ENCODE measurements at regions not wholly inside any gene's neighbourhood (a gene's known extent, or its start where the extent isn't known, plus 50 kb on each side); places are given as distances from the start of the nearest gene placed in this dataset.

DNA sequence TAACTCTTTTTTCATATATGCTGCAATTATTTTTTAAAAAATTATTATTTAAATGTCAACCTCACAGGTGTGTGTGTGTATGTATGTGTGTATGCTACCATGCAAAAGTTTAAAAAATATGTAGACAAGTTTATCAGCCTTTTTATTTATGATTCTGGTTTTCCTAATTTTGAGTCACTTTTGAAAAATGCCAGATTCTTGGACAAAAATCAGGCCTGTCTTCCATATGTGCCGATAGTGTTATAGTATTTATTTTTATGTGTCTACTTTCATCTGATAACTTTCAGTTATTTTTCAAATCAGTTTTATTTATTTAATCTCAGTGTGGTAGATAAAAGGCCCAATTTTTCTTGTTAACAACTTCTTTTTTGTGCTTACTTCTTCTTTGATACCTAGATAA is 176.2 kb downstream of the RDH14 start:
- no CpG with 5 or more reads among the region's 1 CpG for WGBS (ENCODE audit: insufficient coverage, low lambda C conversion rate)
- Histone ChIP-seq H3K27ac (ENCODE audit: low read length) (no peak overlapping the region), H3K36me3 (ENCODE audit: control insufficient read depth, insufficient read depth, low read length) (no peaks in the 10 kb centered on the region), H3K9me3 (ENCODE audit: control insufficient read depth, low read depth, low read length) (no peaks in the 10 kb centered on the region), H3K4me1 (ENCODE audit: control insufficient read depth, insufficient read depth, low read length) (peaks cover 3% of the 10 kb centered on the region), H3K27me3 (ENCODE audit: control insufficient read depth, insufficient read depth, low read length) (peaks cover 3% of the 10 kb centered on the region), H3K4me3 (ENCODE audit: low read length) (no peak overlapping the region)
- no peak for DNase-seq

DNA sequence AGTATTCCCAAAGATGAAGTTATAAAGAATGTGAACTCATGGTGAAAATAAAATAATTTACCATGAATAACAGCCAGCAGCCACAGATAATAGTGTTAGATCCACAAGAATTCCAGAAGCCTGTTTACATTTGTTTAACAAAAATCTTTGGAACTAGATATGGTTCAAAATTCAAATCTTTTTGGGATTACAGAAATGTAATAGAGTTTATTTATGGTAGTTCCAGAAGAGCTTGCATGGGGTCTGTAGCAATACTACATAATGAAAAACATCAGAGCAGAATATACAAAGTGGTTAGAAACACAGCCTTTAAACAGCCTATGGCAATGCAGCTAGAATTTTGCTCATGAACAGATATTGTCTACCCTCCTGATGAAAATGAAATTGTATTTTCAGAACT is 179.1 kb downstream of the RDH14 start:
- Histone ChIP-seq H3K4me1 (ENCODE audit: control insufficient read depth, insufficient read depth, low read length) (no peaks in the 10 kb centered on the region), H3K27me3 (ENCODE audit: control insufficient read depth, insufficient read depth, low read length) (peaks cover 3% of the 10 kb centered on the region), H3K36me3 (ENCODE audit: control insufficient read depth, insufficient read depth, low read length) (no peaks in the 10 kb centered on the region), H3K4me3 (ENCODE audit: low read length) (no peak overlapping the region), H3K27ac (ENCODE audit: low read length) (no peak overlapping the region), H3K9me3 (ENCODE audit: control insufficient read depth, low read depth, low read length) (no peaks in the 10 kb centered on the region)
- no peak for DNase-seq

DNA sequence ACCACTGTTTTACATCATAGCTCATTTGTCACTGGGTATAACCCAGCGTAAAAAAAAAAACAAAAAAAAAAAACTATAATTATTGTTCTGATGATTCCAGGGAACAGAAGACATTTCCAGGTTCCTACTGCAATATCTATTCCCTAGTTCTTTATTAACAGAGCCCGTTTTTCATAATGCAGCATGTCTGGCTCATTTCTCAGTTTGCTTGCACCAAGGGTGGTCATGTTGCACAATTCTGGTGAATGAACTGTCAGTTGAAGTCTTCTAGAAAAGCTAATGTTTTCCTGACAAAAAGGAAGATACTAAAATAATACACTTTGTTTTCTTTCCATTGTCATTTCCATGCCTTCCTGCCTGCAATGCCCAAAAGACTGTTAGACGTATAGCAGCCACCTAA is 180.1 kb downstream of the RDH14 start:
- no peaks in the 10 kb centered on the region for H3K36me3 ChIP-seq (ENCODE audit: control insufficient read depth, insufficient read depth, low read length)
- no peak overlapping the region for H3K4me3 ChIP-seq (ENCODE audit: low read length)
- no peak for DNase-seq
- H3K9me3 ChIP-seq (ENCODE audit: control insufficient read depth, low read depth, low read length) = no peaks in the 10 kb centered on the region
- H3K27me3 ChIP-seq (ENCODE audit: control insufficient read depth, insufficient read depth, low read length) = peaks cover 3% of the 10 kb centered on the region
- WGBS (ENCODE audit: insufficient coverage, low lambda C conversion rate) = 71% methylated on average over 2 of the region's 3 CpGs
- H3K27ac ChIP-seq (ENCODE audit: low read length) = no peak overlapping the region
- no peaks in the 10 kb centered on the region for H3K4me1 ChIP-seq (ENCODE audit: control insufficient read depth, insufficient read depth, low read length)

DNA sequence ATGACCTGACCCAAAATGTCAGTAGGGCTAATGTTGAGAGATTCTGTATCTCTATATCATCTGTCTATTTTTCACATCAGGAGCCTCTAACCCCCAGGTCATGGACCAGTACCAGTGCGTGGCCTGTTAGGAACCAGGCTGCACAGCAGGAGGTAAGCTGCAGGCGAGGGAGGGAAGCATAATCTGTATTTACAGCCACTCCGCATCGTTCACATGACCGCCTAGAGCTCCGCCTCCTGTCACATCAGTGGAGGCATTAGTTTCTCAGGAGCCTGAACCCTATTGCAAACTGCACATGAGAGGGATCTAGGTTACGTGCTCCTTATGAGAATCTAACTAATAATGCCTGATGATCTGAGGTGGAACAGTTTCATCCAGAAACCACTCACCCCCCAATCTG is 180.6 kb downstream of the RDH14 start:
- no peak overlapping the region for H3K27ac ChIP-seq (ENCODE audit: low read length)
- no peaks in the 10 kb centered on the region for H3K36me3 ChIP-seq (ENCODE audit: control insufficient read depth, insufficient read depth, low read length)
- no peak overlapping the region for H3K4me3 ChIP-seq (ENCODE audit: low read length)
- no peak for DNase-seq
- H3K4me1 ChIP-seq (ENCODE audit: control insufficient read depth, insufficient read depth, low read length) = no peaks in the 10 kb centered on the region
- WGBS (ENCODE audit: insufficient coverage, low lambda C conversion rate) = no CpG with 5 or more reads among the region's 7 CpGs
- peaks cover 3% of the 10 kb centered on the region for H3K27me3 ChIP-seq (ENCODE audit: control insufficient read depth, insufficient read depth, low read length)
- no peaks in the 10 kb centered on the region for H3K9me3 ChIP-seq (ENCODE audit: control insufficient read depth, low read depth, low read length)

DNA sequence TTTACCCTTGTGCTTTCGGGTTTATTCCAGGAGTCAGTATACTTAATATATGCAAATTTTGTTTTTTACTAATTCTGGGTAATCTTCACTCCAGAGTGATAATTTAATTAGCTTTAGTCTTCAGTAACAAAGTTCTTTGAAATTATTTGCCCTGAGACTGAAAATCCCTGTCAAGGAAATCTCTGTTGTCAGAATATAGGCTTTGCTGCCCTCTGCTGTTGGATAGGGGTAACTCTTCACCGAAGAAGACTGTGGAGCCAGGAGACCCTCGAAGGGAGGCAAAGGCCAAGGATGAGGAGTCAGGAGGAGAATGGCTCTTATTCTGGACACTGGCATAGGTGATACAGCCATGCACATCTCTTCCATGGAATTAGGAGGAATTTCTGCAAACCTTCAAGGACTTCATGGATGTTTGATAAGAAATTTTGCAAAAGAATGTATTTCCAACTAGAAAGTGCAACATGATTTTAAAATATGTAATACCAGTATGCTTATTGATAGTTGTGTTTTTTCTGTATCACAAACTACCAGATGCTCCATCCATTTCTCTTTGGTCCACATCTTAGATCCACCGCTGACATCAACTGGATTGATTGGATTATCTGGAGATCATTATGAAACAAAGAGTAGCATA is 182.3 kb downstream of the RDH14 start:
- Histone ChIP-seq H3K36me3 (ENCODE audit: control insufficient read depth, insufficient read depth, low read length) (no peaks in the 10 kb centered on the region), H3K4me1 (ENCODE audit: control insufficient read depth, insufficient read depth, low read length) (no peaks in the 10 kb centered on the region), H3K27me3 (ENCODE audit: control insufficient read depth, insufficient read depth, low read length) (peaks cover 3% of the 10 kb centered on the region), H3K27ac (ENCODE audit: low read length) (no peak overlapping the region), H3K9me3 (ENCODE audit: control insufficient read depth, low read depth, low read length) (no peaks in the 10 kb centered on the region), H3K4me3 (ENCODE audit: low read length) (no peak overlapping the region)
- 67% methylated on average over 1 of the region's 4 CpGs for WGBS (ENCODE audit: insufficient coverage, low lambda C conversion rate)
- peak in 1 of 2 donors; percentile 32 for DNase-seq

DNA sequence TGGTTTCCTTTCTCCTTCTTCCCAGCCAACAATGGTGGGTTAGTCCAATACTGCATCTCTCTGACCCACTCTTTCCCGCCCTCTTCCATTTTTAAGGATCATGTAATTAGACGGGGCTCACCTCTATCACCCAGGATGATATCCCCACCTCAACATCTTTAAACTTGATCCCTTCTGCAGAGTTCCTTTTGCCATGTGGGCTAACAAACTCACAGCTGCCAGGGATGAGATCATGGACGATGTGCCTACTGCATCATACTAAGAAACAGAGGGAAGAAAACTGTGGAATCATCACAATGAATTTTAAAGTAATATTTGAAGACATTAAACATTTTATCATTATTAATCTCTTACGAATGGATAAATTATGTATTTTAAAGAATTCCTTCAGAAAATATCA is 183.5 kb downstream of the RDH14 start:
- 94% methylated on average over 1 of the region's 4 CpGs for WGBS (ENCODE audit: insufficient coverage, low lambda C conversion rate)

DNA sequence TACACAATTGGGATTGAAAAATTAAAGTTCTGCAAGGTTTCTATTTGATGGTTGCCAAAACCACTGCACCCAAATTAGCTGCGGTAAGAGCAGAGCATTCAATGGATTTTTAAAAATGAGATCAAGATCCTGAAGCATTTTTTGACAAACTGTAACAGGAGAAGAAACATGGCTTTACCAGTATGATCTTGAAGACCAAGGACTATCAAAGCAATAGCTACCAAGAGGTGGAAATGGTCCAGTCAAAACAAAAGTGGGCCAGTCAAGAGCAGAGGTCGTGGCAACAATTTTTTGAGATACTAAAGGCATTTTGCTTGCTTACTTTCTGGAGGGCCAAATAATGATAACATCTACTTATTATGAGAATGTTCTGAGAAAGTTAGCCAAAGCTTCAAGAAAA is 186.8 kb downstream of the RDH14 start:
- Histone ChIP-seq H3K36me3 (ENCODE audit: control insufficient read depth, insufficient read depth, low read length) (no peaks in the 10 kb centered on the region), H3K4me3 (ENCODE audit: low read length) (no peak overlapping the region), H3K27ac (ENCODE audit: low read length) (no peak overlapping the region), H3K27me3 (ENCODE audit: control insufficient read depth, insufficient read depth, low read length) (no peaks in the 10 kb centered on the region), H3K9me3 (ENCODE audit: control insufficient read depth, low read depth, low read length) (no peaks in the 10 kb centered on the region), H3K4me1 (ENCODE audit: control insufficient read depth, insufficient read depth, low read length) (no peaks in the 10 kb centered on the region)
- no CpG with 5 or more reads among the region's 2 CpGs for WGBS (ENCODE audit: insufficient coverage, low lambda C conversion rate)
- DNase-seq = no peak

More for the DNA sequence above, 183.5 kb downstream of the RDH14 start:
- DNase-seq = no peak
- Histone ChIP-seq H3K27ac (ENCODE audit: low read length) (no peak overlapping the region), H3K4me1 (ENCODE audit: control insufficient read depth, insufficient read depth, low read length) (no peaks in the 10 kb centered on the region), H3K36me3 (ENCODE audit: control insufficient read depth, insufficient read depth, low read length) (no peaks in the 10 kb centered on the region), H3K27me3 (ENCODE audit: control insufficient read depth, insufficient read depth, low read length) (peaks cover 3% of the 10 kb centered on the region), H3K4me3 (ENCODE audit: low read length) (no peak overlapping the region), H3K9me3 (ENCODE audit: control insufficient read depth, low read depth, low read length) (no peaks in the 10 kb centered on the region)

DNA sequence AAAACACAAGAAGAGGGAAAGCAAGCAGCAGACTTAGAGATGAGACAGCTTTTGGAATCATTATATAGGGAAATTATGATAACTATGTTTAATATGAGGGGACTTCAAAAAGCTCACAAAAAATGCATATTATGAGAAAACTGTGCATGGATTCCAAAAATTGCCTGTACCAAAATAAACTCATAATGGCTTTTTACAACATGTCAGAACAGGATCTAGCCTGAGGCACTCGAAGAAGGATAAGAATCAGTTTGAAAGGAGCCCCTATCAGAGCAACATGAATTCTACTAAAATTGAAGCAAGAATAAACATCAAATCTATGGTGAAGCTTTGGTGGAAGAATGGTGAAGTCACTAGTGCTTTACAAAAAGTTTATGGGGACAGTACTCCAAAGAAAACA is 187.4 kb downstream of the RDH14 start:
- no CpG with 5 or more reads among the region's 1 CpG for WGBS (ENCODE audit: insufficient coverage, low lambda C conversion rate)
- Histone ChIP-seq H3K4me3 (ENCODE audit: low read length) (no peak overlapping the region), H3K27ac (ENCODE audit: low read length) (no peak overlapping the region), H3K27me3 (ENCODE audit: control insufficient read depth, insufficient read depth, low read length) (no peaks in the 10 kb centered on the region), H3K4me1 (ENCODE audit: control insufficient read depth, insufficient read depth, low read length) (no peaks in the 10 kb centered on the region), H3K36me3 (ENCODE audit: control insufficient read depth, insufficient read depth, low read length) (no peaks in the 10 kb centered on the region), H3K9me3 (ENCODE audit: control insufficient read depth, low read depth, low read length) (no peaks in the 10 kb centered on the region)
- no peak for DNase-seq

DNA sequence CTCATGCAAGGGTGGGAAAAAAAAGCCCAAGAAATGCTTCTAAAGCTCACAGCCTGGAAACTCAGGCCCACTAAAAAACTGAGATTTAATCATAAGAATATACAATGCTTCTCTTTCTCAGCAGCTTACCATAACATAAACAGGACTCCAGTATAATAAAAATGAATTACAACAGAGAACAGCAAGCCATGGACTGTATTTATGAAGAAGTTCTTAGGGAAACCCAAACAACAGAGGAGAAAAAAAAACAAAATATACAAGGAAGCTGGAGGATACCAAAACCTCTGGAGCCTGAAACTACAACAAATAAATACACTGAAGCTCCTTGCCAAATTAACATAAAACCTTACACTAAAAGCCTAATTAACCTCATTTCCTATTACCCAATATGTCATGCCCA is 187.8 kb downstream of the RDH14 start:
- no peak overlapping the region for H3K27ac ChIP-seq (ENCODE audit: low read length)
- no peaks in the 10 kb centered on the region for H3K27me3 ChIP-seq (ENCODE audit: control insufficient read depth, insufficient read depth, low read length)
- H3K36me3 ChIP-seq (ENCODE audit: control insufficient read depth, insufficient read depth, low read length) = no peaks in the 10 kb centered on the region
- DNase-seq = no peak
- no peaks in the 10 kb centered on the region for H3K4me1 ChIP-seq (ENCODE audit: control insufficient read depth, insufficient read depth, low read length)
- H3K9me3 ChIP-seq (ENCODE audit: control insufficient read depth, low read depth, low read length) = no peaks in the 10 kb centered on the region
- no peak overlapping the region for H3K4me3 ChIP-seq (ENCODE audit: low read length)

DNA sequence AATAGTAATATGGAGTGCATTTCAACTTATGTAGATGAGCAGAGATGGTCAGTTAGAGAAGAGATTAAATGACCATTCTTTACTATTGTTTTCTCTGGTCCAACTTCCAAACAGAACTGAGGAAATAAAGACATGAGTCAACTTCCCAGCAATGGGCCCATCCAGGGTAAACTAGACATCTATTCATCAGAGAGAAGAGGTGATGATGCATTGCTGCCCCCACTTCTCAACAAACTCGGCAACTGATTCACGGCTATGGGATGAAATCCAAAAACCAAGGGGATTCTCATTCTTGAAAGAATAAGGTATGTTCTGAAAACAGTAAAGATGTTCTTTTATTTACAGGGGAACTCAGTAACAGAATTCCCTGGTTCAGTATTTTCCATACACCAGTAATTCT is 190.7 kb downstream of the RDH14 start:
- no CpG with 5 or more reads among the region's 2 CpGs for WGBS (ENCODE audit: insufficient coverage, low lambda C conversion rate)
- Histone ChIP-seq H3K27ac (ENCODE audit: low read length) (no peak overlapping the region), H3K36me3 (ENCODE audit: control insufficient read depth, insufficient read depth, low read length) (no peaks in the 10 kb centered on the region), H3K4me3 (ENCODE audit: low read length) (no peak overlapping the region), H3K4me1 (ENCODE audit: control insufficient read depth, insufficient read depth, low read length) (no peaks in the 10 kb centered on the region), H3K27me3 (ENCODE audit: control insufficient read depth, insufficient read depth, low read length) (no peaks in the 10 kb centered on the region), H3K9me3 (ENCODE audit: control insufficient read depth, low read depth, low read length) (no peaks in the 10 kb centered on the region)
- DNase-seq = no peak

DNA sequence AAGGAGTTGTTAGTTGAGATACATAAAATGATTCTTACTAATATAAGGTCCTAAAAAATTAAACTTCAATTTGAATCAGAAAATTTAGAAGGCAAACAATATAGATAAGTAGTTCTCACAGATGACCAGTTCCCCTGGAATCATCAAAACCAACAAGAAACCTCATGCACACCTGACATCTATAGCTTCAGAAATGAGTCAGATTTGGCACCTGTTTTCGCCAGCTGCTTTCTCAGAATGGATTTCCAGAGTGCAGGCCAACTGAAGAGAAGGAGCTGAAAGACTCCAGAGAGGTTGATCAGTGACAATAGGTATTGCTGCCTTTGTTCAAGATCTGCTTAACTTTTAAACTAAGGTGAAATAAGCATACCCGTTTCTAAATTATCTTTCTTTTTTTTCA is 192.4 kb downstream of the RDH14 start:
- no peak for DNase-seq
- Histone ChIP-seq H3K9me3 (ENCODE audit: control insufficient read depth, low read depth, low read length) (no peaks in the 10 kb centered on the region), H3K4me1 (ENCODE audit: control insufficient read depth, insufficient read depth, low read length) (no peaks in the 10 kb centered on the region), H3K36me3 (ENCODE audit: control insufficient read depth, insufficient read depth, low read length) (no peaks in the 10 kb centered on the region), H3K27me3 (ENCODE audit: control insufficient read depth, insufficient read depth, low read length) (no peaks in the 10 kb centered on the region), H3K4me3 (ENCODE audit: low read length) (no peak overlapping the region), H3K27ac (ENCODE audit: low read length) (no peak overlapping the region)
- WGBS (ENCODE audit: insufficient coverage, low lambda C conversion rate) = 50% methylated on average over 1 of the region's 2 CpGs

Measured in large intestine (tissue), 3 donors.